ENCODE measurements at regions not wholly inside any gene's neighbourhood (a gene's known extent, or its start where the extent isn't known, plus 50 kb on each side); places are given as distances from the start of the nearest gene placed in this dataset.
A peak's percentile ranks its signal among the peaks of the same experiment; 100 is the strongest.

GRCh38 chr5:164967354-164967753 is 1461.9 kb downstream of the MAT2B start:
- H3F3A ChIP-seq (ENCODE audit: insufficient read depth, low read length, poor library complexity, severe bottlenecking): no peaks in the 10 kb centered on the region
- no peaks in the 10 kb centered on the region for H3K79me2 ChIP-seq (replicated peaks; ENCODE audit: insufficient read depth, low read length)
- TF ChIP-seq POLR2AphosphoS5 (IDR thresholded peaks at IDR 0.05): no peak
- peak; percentile 58 for TF ChIP-seq EP300 (conservative IDR thresholded peaks at IDR 0.05; ENCODE audit: poor library complexity, severe bottlenecking)
- peak; percentile 54 for TF ChIP-seq SMC3 (conservative IDR thresholded peaks at IDR 0.05; ENCODE audit: poor library complexity)
- TF ChIP-seq CTCF (IDR thresholded peaks at IDR 0.05; ENCODE audit: poor library complexity, severe bottlenecking): peak; percentile 50
- TF ChIP-seq RAD21 (conservative IDR thresholded peaks at IDR 0.05): peak; percentile 62
- no peak for TF ChIP-seq TAF1 (IDR thresholded peaks at IDR 0.05; ENCODE audit: low read depth)
- no peak for TF ChIP-seq EZH2 (IDR thresholded peaks at IDR 0.05; ENCODE audit: borderline replicate concordance, insufficient read depth, low read length, poor library complexity, severe bottlenecking)
- TF ChIP-seq REST (IDR thresholded peaks at IDR 0.05; ENCODE audit: borderline replicate concordance): no peak
- no peak for TF ChIP-seq MXI1 (conservative IDR thresholded peaks at IDR 0.05; ENCODE audit: poor library complexity, severe bottlenecking)
- H3K9me3 ChIP-seq (ENCODE audit: low read length): no peaks in the 10 kb centered on the region
- H3K27ac ChIP-seq (ENCODE audit: low read length): no peak overlapping the region
- no peaks in the 10 kb centered on the region for H3K36me3 ChIP-seq (ENCODE audit: insufficient read depth, low read length)
- no peaks in the 10 kb centered on the region for H3K27me3 ChIP-seq (ENCODE audit: insufficient read depth, low read depth, low read length)
- H3K4me3 ChIP-seq (ENCODE audit: low read length): no peak overlapping the region
- H3K9ac ChIP-seq (ENCODE audit: low read length): no peak overlapping the region
- H3K4me2 ChIP-seq (ENCODE audit: low read length): peak overlapping the region; percentile 35
- no peaks in the 10 kb centered on the region for H4K20me1 ChIP-seq (ENCODE audit: insufficient read depth)
- H2AFZ ChIP-seq (ENCODE audit: low read depth, low read length): no peak overlapping the region
- no peaks in the 10 kb centered on the region for H3K9me2 ChIP-seq (ENCODE audit: insufficient read depth, low read length)

- Histone ChIP-seq H3K9me3 (ENCODE audit: low read length) (peaks cover 6% of the 10 kb centered on the region), H3K4me3 (ENCODE audit: low read length) (no peak overlapping the region), H3K27ac (ENCODE audit: low read length) (no peak overlapping the region), H3K9ac (ENCODE audit: low read length) (no peak overlapping the region), H4K20me1 (ENCODE audit: insufficient read depth) (no peaks in the 10 kb centered on the region), H3K36me3 (ENCODE audit: insufficient read depth, low read length) (no peaks in the 10 kb centered on the region), H2AFZ (ENCODE audit: low read depth, low read length) (no peak overlapping the region), H3K4me2 (ENCODE audit: low read length) (no peak overlapping the region), H3K9me2 (ENCODE audit: insufficient read depth, low read length) (no peaks in the 10 kb centered on the region), H3K27me3 (ENCODE audit: insufficient read depth, low read depth, low read length) (no peaks in the 10 kb centered on the region), H3K79me2 (replicated peaks; ENCODE audit: insufficient read depth, low read length) (no peaks in the 10 kb centered on the region), H3F3A (ENCODE audit: insufficient read depth, low read length, poor library complexity, severe bottlenecking) (no peaks in the 10 kb centered on the region)
- TF ChIP-seq REST (IDR thresholded peaks at IDR 0.05; ENCODE audit: borderline replicate concordance): no peak
- TF ChIP-seq TAF1 (IDR thresholded peaks at IDR 0.05; ENCODE audit: low read depth): no peak
- TF ChIP-seq RAD21 (conservative IDR thresholded peaks at IDR 0.05): no peak
- no peak for TF ChIP-seq EZH2 (IDR thresholded peaks at IDR 0.05; ENCODE audit: borderline replicate concordance, insufficient read depth, low read length, poor library complexity, severe bottlenecking)
- no peak for TF ChIP-seq SMC3 (conservative IDR thresholded peaks at IDR 0.05; ENCODE audit: poor library complexity)
- TF ChIP-seq MXI1 (conservative IDR thresholded peaks at IDR 0.05; ENCODE audit: poor library complexity, severe bottlenecking): no peak
- no peak for TF ChIP-seq CTCF (IDR thresholded peaks at IDR 0.05; ENCODE audit: poor library complexity, severe bottlenecking)
- TF ChIP-seq POLR2AphosphoS5 (IDR thresholded peaks at IDR 0.05): no peak
- TF ChIP-seq EP300 (conservative IDR thresholded peaks at IDR 0.05; ENCODE audit: poor library complexity, severe bottlenecking): no peak
These were observed 1467.6 kb downstream of the MAT2B start for GRCh38 chr5:164972973-164973372.
